ENCODE measurements at regions not wholly inside any gene's neighbourhood (a gene's known extent, or its start where the extent isn't known, plus 50 kb on each side); places are given as distances from the start of the nearest gene placed in this dataset.

DNA sequence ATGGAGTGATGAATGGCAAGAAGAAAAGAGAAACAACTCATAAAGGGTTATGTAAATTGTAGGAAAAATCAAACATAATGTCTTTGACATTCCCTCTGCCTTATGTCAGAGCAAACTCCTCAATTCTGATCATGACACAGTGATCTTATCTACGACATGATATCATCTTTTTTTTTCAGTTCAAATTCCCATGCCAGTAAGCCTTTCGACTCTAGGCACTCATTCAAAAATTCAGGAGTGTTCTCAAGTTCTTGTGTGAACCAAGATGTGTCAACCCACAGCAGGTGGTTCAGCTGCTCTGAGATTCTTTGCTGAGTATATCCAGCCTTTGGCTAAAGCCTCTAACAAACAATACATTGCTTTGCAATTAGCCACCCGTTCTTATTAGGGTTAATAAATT is 97.1 kb upstream of the ESRRG start:
- TF ChIP-seq, protein P1, sequence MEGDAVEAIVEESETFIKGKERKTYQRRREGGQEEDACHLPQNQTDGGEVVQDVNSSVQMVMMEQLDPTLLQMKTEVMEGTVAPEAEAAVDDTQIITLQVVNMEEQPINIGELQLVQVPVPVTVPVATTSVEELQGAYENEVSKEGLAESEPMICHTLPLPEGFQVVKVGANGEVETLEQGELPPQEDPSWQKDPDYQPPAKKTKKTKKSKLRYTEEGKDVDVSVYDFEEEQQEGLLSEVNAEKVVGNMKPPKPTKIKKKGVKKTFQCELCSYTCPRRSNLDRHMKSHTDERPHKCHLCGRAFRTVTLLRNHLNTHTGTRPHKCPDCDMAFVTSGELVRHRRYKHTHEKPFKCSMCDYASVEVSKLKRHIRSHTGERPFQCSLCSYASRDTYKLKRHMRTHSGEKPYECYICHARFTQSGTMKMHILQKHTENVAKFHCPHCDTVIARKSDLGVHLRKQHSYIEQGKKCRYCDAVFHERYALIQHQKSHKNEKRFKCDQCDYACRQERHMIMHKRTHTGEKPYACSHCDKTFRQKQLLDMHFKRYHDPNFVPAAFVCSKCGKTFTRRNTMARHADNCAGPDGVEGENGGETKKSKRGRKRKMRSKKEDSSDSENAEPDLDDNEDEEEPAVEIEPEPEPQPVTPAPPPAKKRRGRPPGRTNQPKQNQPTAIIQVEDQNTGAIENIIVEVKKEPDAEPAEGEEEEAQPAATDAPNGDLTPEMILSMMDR (IDR thresholded peaks at IDR 0.05; ENCODE audit: low read depth, low read length): no peak
- no peak for TF ChIP-seq EZH2phosphoT487 (IDR thresholded peaks at IDR 0.05; ENCODE audit: low read depth)

Data from OCI-LY3 (cell line).